HepG2 (cell line): ENCODE measurements at regions not wholly inside any gene's neighbourhood (a gene's known extent, or its start where the extent isn't known, plus 50 kb on each side); places are given as distances from the start of the nearest gene placed in this dataset.

Experiments
- PHF8 ChIP-seq: sonication (generic); formaldehyde crosslinking; IDR thresholded peaks from 2 replicates; pipeline ENCODE4 v1.5.0; 2020; ENCODE audit warnings: missing genetic modification reagents
- ZNF138 ChIP-seq: sonication (generic); formaldehyde crosslinking; IDR thresholded peaks from 2 replicates; pipeline ENCODE4 v1.5.0; 2020; ENCODE audit warnings: mild to moderate bottlenecking, low read depth, missing genetic modification reagents

- no peak for TF ChIP-seq PHF8 (CRISPR knock-in tag)
- no peak for TF ChIP-seq ZNF138 (CRISPR knock-in tag)
Measured at GRCh38 chr2:196230061-196230854, 58.9 kb upstream of the STK17B start.
